ENCODE measurements at regions not wholly inside any gene's neighbourhood (a gene's known extent, or its start where the extent isn't known, plus 50 kb on each side); places are given as distances from the start of the nearest gene placed in this dataset.
A peak's percentile ranks its signal among the peaks of the same experiment; 100 is the strongest.

DNA sequence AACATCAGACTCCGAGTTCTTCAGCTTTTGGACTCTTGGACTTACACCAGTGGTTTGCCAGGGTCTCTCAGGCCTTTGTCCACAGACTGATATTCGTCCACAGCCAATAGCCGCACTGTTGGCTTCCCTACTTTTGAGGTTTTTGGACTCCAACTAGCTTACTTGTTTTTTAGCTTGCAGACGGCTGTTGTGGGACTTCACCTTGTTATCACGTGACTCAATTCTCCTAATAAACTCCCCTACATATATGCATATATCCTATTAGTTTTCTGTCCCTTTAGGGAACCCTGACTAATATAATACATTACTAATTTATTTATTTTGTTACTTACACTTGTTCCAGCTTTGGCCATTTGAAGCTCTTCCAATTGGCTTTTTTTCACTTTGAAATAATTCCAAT is 311.3 kb downstream of the BMP2 start:
- Histone ChIP-seq H3K36me3 (ENCODE audit: control insufficient read depth in 4 of 4, insufficient read depth in 4 of 4, low read length in 4 of 4) (no peaks in the 10 kb centered on the region), H3K9ac (ENCODE audit: insufficient read depth in 1 of 2, low read length in 2 of 2) (no peak overlapping the region), H3K27ac (ENCODE audit: low read depth in 1 of 2, low read length in 1 of 2) (no peak overlapping the region), H3K9me3 (ENCODE audit: control insufficient read depth in 4 of 4, insufficient read depth in 3 of 4, low read length in 3 of 4) (no peaks in the 10 kb centered on the region), H3K4me3 (no peak overlapping the region), H3K4me1 (ENCODE audit: control insufficient read depth in 5 of 5, insufficient read depth in 5 of 5, low read length in 5 of 5) (no peaks in the 10 kb centered on the region), H3K27me3 (ENCODE audit: control insufficient read depth in 3 of 3, insufficient read depth in 3 of 3, low read length in 2 of 3) (no peaks in the 10 kb centered on the region)
- TF ChIP-seq CTCF (IDR thresholded peaks at IDR 0.05; ENCODE audit: control extremely low read depth, extremely low read depth) = no peak
- ATAC-seq (ENCODE audit: insufficient read depth, low FRiP score) (no peak), DNase-seq (no peak)
- 84% methylated on average over 5 of the region's 5 CpGs for WGBS, 2 donors

GRCh38 chr20:7080472-7080871 is 313.0 kb downstream of the BMP2 start:
- DNase-seq = no peak
- no peak for ATAC-seq (ENCODE audit: insufficient read depth, low FRiP score)

DNA sequence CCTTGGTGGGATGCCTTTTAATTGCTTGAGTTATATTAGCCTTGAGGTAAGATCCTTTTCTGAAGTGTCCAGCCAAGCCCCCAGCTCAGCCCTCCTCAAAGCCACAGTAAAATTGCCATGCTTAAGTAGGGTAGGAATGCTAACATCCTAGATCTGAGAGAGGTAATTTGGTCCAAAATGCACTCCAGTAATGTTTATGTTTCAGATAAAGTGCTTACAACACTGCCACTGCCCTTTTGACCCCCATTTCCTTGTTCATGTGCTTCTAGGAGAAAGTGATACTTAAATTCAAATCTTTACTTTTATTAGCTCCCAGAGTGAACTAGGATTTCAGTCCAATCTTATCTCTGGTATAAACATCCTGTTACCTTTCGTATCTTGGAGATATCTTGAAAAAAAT is 318.0 kb downstream of the BMP2 start:
- peak; percentile 40 to 90 (median 75) for DNase-seq
- ATAC-seq (ENCODE audit: insufficient read depth, low FRiP score) = peak; percentile 67
- H3K4me3 ChIP-seq = no peak overlapping the region
- no peaks in the 10 kb centered on the region for H3K36me3 ChIP-seq (ENCODE audit: control insufficient read depth in 4 of 4, insufficient read depth in 4 of 4, low read length in 4 of 4)
- no peak for TF ChIP-seq CTCF (IDR thresholded peaks at IDR 0.05; ENCODE audit: control extremely low read depth, extremely low read depth)
- no peaks in the 10 kb centered on the region for H3K27me3 ChIP-seq (ENCODE audit: control insufficient read depth in 3 of 3, insufficient read depth in 3 of 3, low read length in 2 of 3)
- H3K9me3 ChIP-seq (ENCODE audit: control insufficient read depth in 4 of 4, insufficient read depth in 3 of 4, low read length in 3 of 4) = no peaks in the 10 kb centered on the region
- peaks cover 0 to 19% (median 5%) of the 10 kb centered on the region in 5 donors for H3K4me1 ChIP-seq (ENCODE audit: control insufficient read depth in 5 of 5, insufficient read depth in 5 of 5, low read length in 5 of 5)
- WGBS, 2 donors = 39 to 53% methylated on average over 1 of the region's 1 CpG
- H3K9ac ChIP-seq (ENCODE audit: insufficient read depth in 1 of 2, low read length in 2 of 2) = no peak overlapping the region
- no peak overlapping the region for H3K27ac ChIP-seq (ENCODE audit: low read depth in 1 of 2, low read length in 1 of 2)

More at GRCh38 chr20:7080472-7080871, 313.0 kb downstream of the BMP2 start:
- Histone ChIP-seq H3K27ac (ENCODE audit: low read depth in 1 of 2, low read length in 1 of 2) (no peak overlapping the region), H3K27me3 (ENCODE audit: control insufficient read depth in 3 of 3, insufficient read depth in 3 of 3, low read length in 2 of 3) (no peaks in the 10 kb centered on the region), H3K4me3 (no peak overlapping the region), H3K9ac (ENCODE audit: insufficient read depth in 1 of 2, low read length in 2 of 2) (no peak overlapping the region), H3K9me3 (ENCODE audit: control insufficient read depth in 4 of 4, insufficient read depth in 3 of 4, low read length in 3 of 4) (no peaks in the 10 kb centered on the region), H3K36me3 (ENCODE audit: control insufficient read depth in 4 of 4, insufficient read depth in 4 of 4, low read length in 4 of 4) (no peaks in the 10 kb centered on the region), H3K4me1 (ENCODE audit: control insufficient read depth in 5 of 5, insufficient read depth in 5 of 5, low read length in 5 of 5) (peaks cover 0 to 4% (median 0%) of the 10 kb centered on the region in 5 donors)
- 88 to 92% methylated on average over 3 of the region's 3 CpGs for WGBS, 2 donors
- no peak for TF ChIP-seq CTCF (IDR thresholded peaks at IDR 0.05; ENCODE audit: control extremely low read depth, extremely low read depth)

DNA sequence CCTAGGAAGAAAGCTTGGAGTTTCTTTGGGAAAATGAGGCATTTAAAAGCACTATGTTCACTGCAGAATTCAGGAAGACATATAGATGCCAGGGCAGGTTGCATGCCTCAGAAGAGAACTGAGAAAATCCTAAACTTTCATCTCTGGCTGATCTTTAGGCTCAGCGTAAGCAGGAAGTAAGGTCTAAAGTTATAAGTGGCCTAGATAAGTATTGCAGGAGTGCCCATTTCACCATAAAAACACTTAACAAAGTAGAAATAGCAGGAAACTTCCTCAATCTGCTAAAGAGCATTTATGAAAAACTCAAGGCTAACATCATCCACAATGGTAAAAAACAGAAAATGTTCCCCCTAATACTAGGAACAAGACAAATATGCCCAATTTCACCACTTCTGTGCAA is 320.3 kb downstream of the BMP2 start:
- no peak for ATAC-seq (ENCODE audit: insufficient read depth, low FRiP score)
- Histone ChIP-seq H3K36me3 (ENCODE audit: control insufficient read depth in 4 of 4, insufficient read depth in 4 of 4, low read length in 4 of 4) (no peaks in the 10 kb centered on the region), H3K27ac (ENCODE audit: low read depth in 1 of 2, low read length in 1 of 2) (no peak overlapping the region), H3K27me3 (ENCODE audit: control insufficient read depth in 3 of 3, insufficient read depth in 3 of 3, low read length in 2 of 3) (no peaks in the 10 kb centered on the region), H3K9ac (ENCODE audit: insufficient read depth in 1 of 2, low read length in 2 of 2) (no peak overlapping the region), H3K9me3 (ENCODE audit: control insufficient read depth in 4 of 4, insufficient read depth in 3 of 4, low read length in 3 of 4) (no peaks in the 10 kb centered on the region), H3K4me1 (ENCODE audit: control insufficient read depth in 5 of 5, insufficient read depth in 5 of 5, low read length in 5 of 5) (peaks cover 0 to 19% (median 5%) of the 10 kb centered on the region in 5 donors), H3K4me3 (no peak overlapping the region)
- WGBS, 2 donors = 75 to 81% methylated on average over 1 of the region's 1 CpG
- DNase-seq = no peak
- TF ChIP-seq CTCF (IDR thresholded peaks at IDR 0.05; ENCODE audit: control extremely low read depth, extremely low read depth) = no peak

Data from lung (tissue), 11 donors.